HepG2 (cell line): ENCODE measurements at regions not wholly inside any gene's neighbourhood (a gene's known extent, or its start where the extent isn't known, plus 50 kb on each side); places are given as distances from the start of the nearest gene placed in this dataset.
A peak's percentile ranks its signal among the peaks of the same experiment; 100 is the strongest.

ENCODE experiments used
- ADNP ChIP-seq: sonication (generic); formaldehyde crosslinking; IDR thresholded peaks from 2 replicates; pipeline ENCODE4 v1.4.0; 2020; ENCODE audit warnings: missing genetic modification reagents
- AHDC1 ChIP-seq: sonication (generic); formaldehyde crosslinking; IDR thresholded peaks from 2 replicates; pipeline ENCODE4 v1.5.1; 2020; ENCODE audit warnings: mild to moderate bottlenecking, missing genetic modification reagents, borderline replicate concordance
- CEBPG ChIP-seq: IDR thresholded peaks from 2 replicates; pipeline ENCODE4 v1.6.1; 2016
- HNF4A ChIP-seq: sonication (generic); formaldehyde crosslinking; IDR thresholded peaks from 2 replicates; pipeline ENCODE4 v1.4.0; 2020; ENCODE audit warnings: missing genetic modification reagents
- HNF4G ChIP-seq, 2 experiments: sonication (generic) in 1 of 2; formaldehyde crosslinking in 1 of 2; IDR thresholded peaks; 2 replicates each; pipeline versions ENCODE4 v1.4.0 to v1.6.1; 2011 to 2020; ENCODE audit warnings: borderline replicate concordance in 2 of 2, low read depth in 2 of 2, mild to moderate bottlenecking in 2 of 2, low read length in 1 of 2, missing genetic modification reagents in 1 of 2, moderate library complexity in 1 of 2
- IRF9 ChIP-seq: sonication (generic); formaldehyde crosslinking; IDR thresholded peaks from 2 replicates; pipeline ENCODE4 v1.8.0; 2022; ENCODE audit warnings: missing genetic modification reagents, mild to moderate bottlenecking, borderline replicate concordance
- KAT7 ChIP-seq: IDR thresholded peaks from 2 replicates; pipeline ENCODE4 v1.6.1; 2018; ENCODE audit warnings: borderline replicate concordance, missing compliant biosample characterization
- MBNL3 ChIP-seq: fragments of 250-450 bp; sonication (Bioruptor Pico); conservative IDR thresholded peaks from 2 replicates; pipeline ENCODE4 v1.8.0; 2022; ENCODE audit warnings: mild to moderate bottlenecking, inconsistent platforms
- NCOA5 ChIP-seq: sonication (generic); formaldehyde crosslinking; IDR thresholded peaks from 2 replicates; pipeline ENCODE4 v1.4.0; 2020; ENCODE audit warnings: missing genetic modification reagents
- SOX13 ChIP-seq, 3 experiments: fragments of 450-650 bp in 1 of 3; sonication (generic) in 1 of 3; formaldehyde crosslinking in 1 of 3; IDR thresholded peaks in 2 of 3; conservative IDR thresholded peaks in 1 of 3; 2 replicates each; pipeline versions ENCODE4 v1.5.0 to v1.6.1; 2016 to 2020; ENCODE audit warnings: antibody characterized with exemption in 1 of 3, mild to moderate bottlenecking in 1 of 3, missing compliant biosample characterization in 1 of 3, missing genetic modification reagents in 1 of 3, moderate library complexity in 1 of 3
- ZBTB26 ChIP-seq: IDR thresholded peaks from 2 replicates; pipeline ENCODE4 v1.6.1; 2016; ENCODE audit warnings: missing compliant biosample characterization, missing genetic modification reagents, borderline replicate concordance
- ZNF280D ChIP-seq: sonication (generic); formaldehyde crosslinking; IDR thresholded peaks from 2 replicates; pipeline ENCODE4 v1.5.1; 2020; ENCODE audit warnings: mild to moderate bottlenecking, missing genetic modification reagents
- ZNF501 ChIP-seq: sonication (generic); formaldehyde crosslinking; IDR thresholded peaks from 2 replicates; pipeline ENCODE4 v1.5.1; 2020; ENCODE audit warnings: mild to moderate bottlenecking, moderate library complexity, missing genetic modification reagents
- ZNF580 ChIP-seq: IDR thresholded peaks from 2 replicates; pipeline ENCODE4 v1.6.1; 2016; ENCODE audit warnings: low read depth, borderline replicate concordance
- ZNF761 ChIP-seq: sonication (generic); formaldehyde crosslinking; conservative IDR thresholded peaks from 2 replicates; pipeline ENCODE4 v1.4.0; 2020; ENCODE audit warnings: mild to moderate bottlenecking, missing genetic modification reagents
- ZSCAN31 ChIP-seq: sonication (generic); formaldehyde crosslinking; IDR thresholded peaks from 2 replicates; pipeline ENCODE4 v1.5.0; 2020; ENCODE audit warnings: low read depth, mild to moderate bottlenecking, missing genetic modification reagents

GRCh38 chr2:62413116-62413663 lies 92.8 kb downstream of the TMEM17 start (continued):
- TF ChIP-seq AHDC1 (CRISPR knock-in tag): no peak
- no peak for TF ChIP-seq KAT7 (CRISPR knock-in tag)
- no peak for TF ChIP-seq MBNL3 (CRISPR knock-in tag)
- no peak for TF ChIP-seq ZSCAN31
- peak; percentile 20; the same call in 1 of the 2 replicates for TF ChIP-seq HNF4G (IDR thresholded peaks at IDR 0.05; ENCODE audit: borderline replicate concordance, low read depth, low read length)
- TF ChIP-seq HNF4G (CRISPR knock-in tag; IDR thresholded peaks at IDR 0.05; ENCODE audit: borderline replicate concordance, low read depth): no peak
- no peak for TF ChIP-seq ZNF761
- TF ChIP-seq ZBTB26: no peak
- no peak for TF ChIP-seq ZNF580
- no peak for TF ChIP-seq SOX13 (IDR thresholded peaks at IDR 0.05)
- 0 out of 4 replicates have a peak, but pooled peaks of 1 of the 2 experiments have one; percentile 6 for TF ChIP-seq SOX13 (CRISPR knock-in tag; conservative IDR thresholded peaks at IDR 0.05 in 1 of 2, IDR thresholded peaks at IDR 0.05 in 1 of 2)
- TF ChIP-seq NCOA5 (CRISPR knock-in tag): no peak
- no peak for TF ChIP-seq CEBPG (CRISPR knock-in tag)
- 0 out of 2 replicates have a peak, but pooled peaks have one; percentile 53 for TF ChIP-seq ZNF280D (CRISPR knock-in tag)
- peak; percentile 79 for TF ChIP-seq HNF4A
- no peak for TF ChIP-seq IRF9 (CRISPR knock-in tag)
- TF ChIP-seq ADNP (CRISPR knock-in tag): peak; percentile 78; the same call in 1 of the 2 replicates
- no peak for TF ChIP-seq ZNF501 (CRISPR knock-in tag)
